Heart right ventricle (tissue), 16 donors: ENCODE measurements at regions not wholly inside any gene's neighbourhood (a gene's known extent, or its start where the extent isn't known, plus 50 kb on each side); places are given as distances from the start of the nearest gene placed in this dataset.

Experiments
- ATAC-seq, 8 donors: fragments of 200-7000 bp; cut with Tn5 transposase; one replicate each; pipeline ENCODE4 v1.9.1; 2020; ENCODE audit warnings: mild to moderate bottlenecking in 8 of 8, moderate library complexity in 8 of 8, moderate number of reproducible peaks in 1 of 8
- DNase-seq, 2 donors: peaks; one replicate each; pipeline ENCODE4 v3.0.0-alpha.2; 2020
- H3K27ac ChIP-seq, 10 donors: fragments of 200-600 bp; sonication (generic) in 2 of 10; one replicate each; pipeline versions ENCODE4 v1.5.0 to v1.8.0; 2020 to 2022; ENCODE audit warnings: mild to moderate bottlenecking in 3 of 10
- H3K27me3 ChIP-seq, 7 donors: fragments of 200-600 bp; one replicate each; pipeline ENCODE4 v1.8.0; 2021 to 2022; ENCODE audit warnings: mild to moderate bottlenecking in 2 of 7
- H3K36me3 ChIP-seq, 9 donors: fragments of 200-600 bp; sonication (generic) in 1 of 9; one replicate each; pipeline versions ENCODE4 v1.5.0 to v1.8.0; 2020 to 2022; ENCODE audit warnings: mild to moderate bottlenecking in 2 of 9
- H3K4me1 ChIP-seq, 9 donors: fragments of 200-600 bp; sonication (generic) in 1 of 9; one replicate each; pipeline versions ENCODE4 v1.5.0 to v1.8.0; 2020 to 2022; ENCODE audit warnings: mild to moderate bottlenecking in 4 of 9
- H3K4me3 ChIP-seq, 10 donors: fragments of 200-600 bp; sonication (generic) in 2 of 10; one replicate each; pipeline versions ENCODE4 v1.5.0 to v1.8.0; 2020 to 2022; ENCODE audit warnings: mild to moderate bottlenecking in 7 of 10, moderate library complexity in 2 of 10
- H3K9me3 ChIP-seq, 11 donors: fragments of 200-600 bp in 10 of 11; sonication (generic) in 2 of 11; one replicate each; pipeline versions ENCODE4 v1.5.0 to v1.8.0; 2013 to 2022; ENCODE audit warnings: mild to moderate bottlenecking in 2 of 11, control low read depth in 1 of 11, moderate library complexity in 1 of 11
- CTCF ChIP-seq, 9 donors: fragments of 200-600 bp; sonication (generic) in 2 of 9; IDR thresholded peaks; one replicate each; pipeline versions ENCODE4 v1.5.0 to v1.8.0; 2021 to 2022; ENCODE audit warnings: antibody characterized with exemption in 9 of 9, mild to moderate bottlenecking in 5 of 9, moderate library complexity in 1 of 9
- WGBS, 2 donors: extraction: QIAGEN DNeasy Blood & Tissue Kit; methylation state at CpG; one replicate each; pipeline ENCODE4 v1.1.7; 2013; ENCODE audit warnings: inconsistent platforms in 1 of 2; 5-methylcytosine and 5-hydroxymethylcytosine counted together
- intact Hi-C, 10 donors: fragments of 100-400 bp; cut with DNase I; formaldehyde crosslinking; loops; one replicate each; pipeline versions ENCODE4 v1.11.1 to v1.14.2; 2022
- donor health status: Arrhythmogenic right ventricular cardiomyopathy.
- donor health status: ischemic (EF 13 %, LVEDD 7.1; RV severe dilation, severe dysfunction).
- donor health status: healthy with polysubstance abuse.
- donor health status: DM: no; HTN: yes; CAD: no.
- donor health status: DM: no; HTN: no; CAD: no.
- donor health status: ischemic (EF 25% LVEDD 6.9; RV normal size, moderate dysfunction).
- donor health status: ischemic (EF 25% LVEDD 5.7; RV mildly dilated, moderate dysfunction).
- donor health status: healthy.
- donor health status: DM: yes; HTN: yes; CAD: no.
- donor health status: Ischemic cardiomyopathy.
- donor health status: ischemic (EF 35%, LVEDD 5.7; RV mildly dilated, moderate dysfunction).
- donor health status: nonischemic (EF 11% LVEDD 7.7; RV severe dilation, severe dysfunction).
- donor health status: DM: yes; HTN: yes; CAD: no.
- donor health status: PGD.
- donor health status: ischemic (EF 29% LVEDD 5.4; RV normal size, mild dysfunction).
- donor health status: nonischemic (EF 23%, LVEDD 6.1; RV moderate dilation, normal function).

DNA sequence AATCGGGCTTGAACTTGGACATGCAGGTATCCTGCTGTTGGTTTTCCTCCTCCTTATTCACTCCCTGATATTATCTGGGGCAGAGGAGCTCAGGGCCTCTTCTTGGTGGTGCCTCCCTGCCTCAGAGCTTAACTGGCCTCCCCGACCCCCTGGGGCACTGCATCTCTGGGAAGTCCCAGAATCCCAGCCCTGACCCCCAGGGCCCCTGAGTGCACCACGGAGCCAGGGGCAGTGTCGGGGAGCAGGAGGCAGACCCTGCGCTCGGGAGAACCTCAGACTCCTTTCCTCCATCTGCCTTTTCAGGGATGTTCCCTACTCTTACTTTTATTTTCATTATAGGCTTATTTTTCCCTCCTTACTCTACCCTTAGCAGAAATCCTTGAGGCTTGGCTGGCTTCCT lies 537.0 kb downstream of the BRD1 start:
- intact Hi-C loops = no loop called here
- Histone ChIP-seq H3K9me3 (peaks cover 0 to 30% (median 7%) of the 10 kb centered on the region in 11 donors), H3K4me1 (no peaks in the 10 kb centered on the region), H3K27me3 (peaks cover 0 to 35% (median 18%) of the 10 kb centered on the region in 7 donors), H3K4me3 (no peak overlapping the region), H3K36me3 (no peaks in the 10 kb centered on the region), H3K27ac (no peak overlapping the region)
- DNase-seq (no peak), ATAC-seq (no peak)
- no peak for TF ChIP-seq CTCF (IDR thresholded peaks at IDR 0.05)
- WGBS, 2 donors = 45 to 50% methylated on average over 6 of the region's 6 CpGs

- H3K27me3 ChIP-seq = peaks cover 0 to 37% (median 23%) of the 10 kb centered on the region in 7 donors
- no peaks in the 10 kb centered on the region for H3K4me1 ChIP-seq
- DNase-seq = no peak
- TF ChIP-seq CTCF (IDR thresholded peaks at IDR 0.05) = no peak
- 59 to 62% methylated on average over 24 of the region's 24 CpGs for WGBS, 2 donors
- no peak overlapping the region for H3K27ac ChIP-seq
- no peaks in the 10 kb centered on the region for H3K36me3 ChIP-seq
- no peak overlapping the region for H3K4me3 ChIP-seq
- no peak for ATAC-seq
- intact Hi-C loops = loop anchor here in 1 of 10 donors (10.0 kb wide), 1 partner anchor 215 kb away; no protein-coding TSS in a partner anchor
- H3K9me3 ChIP-seq = peaks cover 0 to 30% (median 7%) of the 10 kb centered on the region in 11 donors
Measured at GRCh38 chr22:49289822-49290679, 537.6 kb downstream of the BRD1 start.

DNA sequence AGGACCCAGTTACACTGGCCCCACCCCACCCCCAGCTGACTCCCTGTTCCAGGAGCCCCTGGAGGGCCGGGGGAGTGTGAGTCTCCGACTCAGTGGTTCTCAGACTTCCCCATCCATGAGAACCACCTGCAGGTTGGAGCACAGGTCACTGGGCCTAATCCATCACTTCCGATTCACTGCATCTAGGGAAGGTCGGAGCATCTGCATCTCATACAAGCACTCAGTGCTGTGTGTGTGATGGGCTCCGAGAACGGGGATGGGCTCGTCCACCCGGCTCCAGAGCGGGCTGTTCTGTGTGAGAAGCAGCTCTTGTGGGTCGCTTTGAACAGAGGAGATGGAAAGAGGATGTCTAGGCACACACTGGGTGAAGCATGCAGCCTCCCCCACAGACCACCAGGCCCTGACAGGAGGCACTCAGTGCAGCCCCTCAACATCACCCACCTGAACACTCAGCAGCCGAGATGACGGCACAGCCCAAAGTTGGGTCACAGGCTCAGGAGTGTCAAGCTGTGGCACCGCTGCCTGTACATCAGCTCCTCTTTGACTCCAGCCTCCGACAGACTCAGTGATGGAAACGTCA lies 541.4 kb downstream of the BRD1 start:
- DNase-seq (no peak), ATAC-seq (no peak)
- WGBS, 2 donors = 78 to 85% methylated on average over 15 of the region's 15 CpGs
- no peak overlapping the region for H3K4me3 ChIP-seq
- no peak for TF ChIP-seq CTCF (IDR thresholded peaks at IDR 0.05)
- no peaks in the 10 kb centered on the region for H3K36me3 ChIP-seq
- H3K27ac ChIP-seq = no peak overlapping the region
- peaks cover 0 to 8% (median 0%) of the 10 kb centered on the region in 11 donors for H3K9me3 ChIP-seq
- H3K4me1 ChIP-seq = no peaks in the 10 kb centered on the region
- intact Hi-C loops = loop anchor here in 1 of 10 donors (10.0 kb wide), 1 partner anchor 211 kb away; no protein-coding TSS in a partner anchor
- H3K27me3 ChIP-seq = peaks cover 0 to 61% (median 47%) of the 10 kb centered on the region in 7 donors

- Histone ChIP-seq H3K4me3 (no peak overlapping the region), H3K27me3 (peaks cover 0 to 50% (median 36%) of the 10 kb centered on the region in 7 donors), H3K27ac (no peak overlapping the region), H3K4me1 (no peaks in the 10 kb centered on the region), H3K9me3 (peaks cover 0 to 17% (median 3%) of the 10 kb centered on the region in 11 donors), H3K36me3 (no peaks in the 10 kb centered on the region)
- DNase-seq (no peak), ATAC-seq (no peak)
- intact Hi-C loops = loop anchor here in 1 of 10 donors (10.0 kb wide), 1 partner anchor 210 kb away; no protein-coding TSS in a partner anchor
- no peak for TF ChIP-seq CTCF (IDR thresholded peaks at IDR 0.05)
- 78 to 85% methylated on average over 15 of the region's 15 CpGs for WGBS, 2 donors
Measured at GRCh38 chr22:49284931-49285330, 542.7 kb downstream of the BRD1 start.
